DMS114 treated with DMSO at 0.1 percent for 48 hours (cell line): ENCODE measurements at regions not wholly inside any gene's neighbourhood (a gene's known extent, or its start where the extent isn't known, plus 50 kb on each side); places are given as distances from the start of the nearest gene placed in this dataset.

Experiments
- DNase-seq: peaks from one replicate; lab custom pipeline; 2025; ENCODE audit not compliant: unreplicated experiment; lab: John Stamatoyannopoulos, UW

DNA sequence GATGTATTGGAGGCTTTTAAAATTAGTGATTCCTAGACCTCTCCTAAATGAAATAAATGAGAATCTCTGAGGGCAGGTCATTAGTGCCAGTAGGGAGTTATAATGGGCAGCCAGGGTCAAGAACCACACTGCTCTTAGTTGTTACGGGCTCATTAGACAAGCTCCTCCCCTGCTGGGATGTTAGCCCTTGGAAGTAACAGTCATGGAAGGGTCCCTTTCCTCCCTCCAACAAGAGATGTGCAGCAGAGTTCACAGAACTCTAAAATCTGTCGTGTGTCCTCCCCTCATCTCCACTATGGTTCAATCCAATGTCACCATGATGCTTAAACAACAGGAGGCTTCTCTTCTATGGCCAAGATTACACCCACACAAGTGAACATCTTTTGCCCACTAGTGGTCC lies 419.5 kb downstream of the INSC start:
- DNase-seq: no peak

DNA sequence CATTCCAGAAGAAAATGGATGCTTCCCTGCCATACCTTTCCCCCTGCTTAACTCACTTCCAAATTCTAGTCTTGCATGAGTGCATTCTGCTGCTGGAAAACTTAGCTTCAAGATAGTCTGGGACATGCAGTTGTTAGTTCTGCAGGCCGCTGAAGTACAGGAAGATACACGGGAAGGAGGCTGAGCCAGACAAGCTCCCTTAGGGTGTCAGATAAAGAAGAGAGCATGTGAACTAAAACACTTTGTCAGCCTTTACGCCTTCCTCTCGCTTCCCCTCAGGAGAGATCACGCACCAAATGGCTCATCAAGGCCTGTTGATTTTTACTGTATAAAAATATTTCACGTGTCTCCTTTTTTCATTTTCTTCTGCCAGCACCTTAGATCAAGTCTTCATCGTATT lies 420.7 kb downstream of the INSC start:
- no peak for DNase-seq

DNA sequence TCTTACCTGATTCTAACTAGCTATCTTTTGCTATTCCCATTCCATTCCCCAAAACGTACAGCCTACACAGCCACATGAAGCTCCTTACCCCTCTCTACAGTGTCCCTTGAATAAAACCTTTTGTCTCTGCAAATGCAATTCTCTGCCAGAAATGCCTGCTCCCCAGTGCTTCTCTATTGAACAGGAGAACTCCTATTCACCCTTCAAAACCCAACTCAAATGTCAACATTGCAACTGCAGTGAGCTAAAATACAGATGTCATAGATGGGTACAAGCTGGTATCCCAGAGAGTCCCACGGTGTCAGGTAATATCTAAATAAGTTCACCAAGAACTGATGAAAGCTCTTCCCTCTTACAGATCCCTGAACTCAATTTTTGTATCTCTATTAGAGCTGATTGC lies 421.7 kb downstream of the INSC start:
- no peak for DNase-seq

DNA sequence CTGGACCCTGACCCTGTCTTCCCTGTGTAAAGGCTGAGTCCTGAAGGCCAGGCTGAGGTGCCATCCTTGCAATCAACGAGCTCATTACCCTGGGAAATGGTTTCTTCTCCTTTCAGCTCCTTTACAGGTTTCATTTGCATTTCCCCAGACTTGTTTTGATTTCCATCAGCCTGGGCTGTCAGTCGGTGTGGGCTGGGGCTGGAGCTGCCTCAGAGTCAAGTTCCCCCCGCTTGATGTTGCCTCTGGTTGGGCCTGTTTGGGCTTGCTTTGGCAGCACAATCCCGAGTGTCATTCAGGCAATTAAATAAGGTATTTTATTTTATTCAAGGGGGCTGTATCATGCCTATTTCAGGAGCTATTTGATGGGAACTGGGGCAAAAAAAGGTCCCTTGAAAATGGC lies 424.9 kb downstream of the INSC start:
- no peak for DNase-seq

DNA sequence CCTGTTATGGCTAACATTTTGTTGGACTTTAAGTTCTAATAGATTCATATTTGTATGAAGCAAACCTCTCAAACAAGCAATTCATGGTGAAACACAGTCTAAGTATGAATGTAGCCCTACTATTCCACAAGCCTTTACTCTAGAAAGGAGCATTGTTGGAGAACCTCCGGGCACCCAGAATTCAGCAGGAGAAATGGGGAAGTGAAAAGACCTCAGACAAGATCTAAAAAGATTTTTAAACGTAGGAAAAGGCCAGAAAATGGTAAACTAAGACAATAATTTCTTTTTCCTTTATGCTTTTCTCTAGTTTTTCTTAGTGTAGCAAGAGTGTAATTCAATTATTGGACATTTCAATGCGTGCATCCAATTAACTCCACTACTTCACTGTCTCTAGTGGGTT lies 426.4 kb downstream of the INSC start:
- DNase-seq: no peak

DNA sequence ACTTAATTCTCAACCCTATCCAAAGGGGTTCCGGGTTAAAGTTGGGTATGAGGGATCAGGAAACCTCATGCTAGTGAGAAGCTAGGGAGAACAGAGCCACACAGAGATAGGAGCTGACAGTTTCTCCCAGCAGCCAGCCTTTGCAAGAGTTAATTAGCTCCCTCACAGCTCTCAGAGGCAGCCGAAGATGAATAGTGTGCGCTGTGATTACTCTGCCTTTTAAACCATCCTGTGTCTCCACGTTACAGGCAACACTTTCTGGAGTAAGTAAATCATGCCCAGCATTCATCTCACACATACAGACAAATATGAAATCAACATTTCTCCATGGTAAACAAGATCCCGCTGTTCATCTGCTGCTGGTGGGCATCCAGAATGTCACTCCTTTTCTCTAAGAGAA lies 429.6 kb downstream of the INSC start:
- no peak for DNase-seq

DNA sequence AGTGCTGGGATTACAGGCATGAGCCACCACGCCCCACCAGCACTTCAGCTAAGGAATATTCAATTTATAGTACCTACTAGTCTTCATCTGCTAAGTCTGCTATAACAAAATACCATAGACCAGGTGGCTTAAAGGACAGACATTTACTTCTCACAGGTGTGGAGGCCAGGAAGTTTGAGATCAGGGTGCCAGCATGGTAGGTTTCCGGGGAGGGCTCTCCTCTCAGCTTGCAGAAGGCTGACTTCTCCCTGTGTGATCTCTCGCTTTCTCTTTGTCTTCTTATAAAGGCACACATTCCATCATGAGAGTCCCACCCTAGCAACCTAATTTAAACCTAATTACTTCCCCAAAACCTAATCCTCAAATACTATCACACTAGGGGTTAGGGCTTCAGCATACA lies 433.0 kb downstream of the INSC start:
- no peak for DNase-seq

DNA sequence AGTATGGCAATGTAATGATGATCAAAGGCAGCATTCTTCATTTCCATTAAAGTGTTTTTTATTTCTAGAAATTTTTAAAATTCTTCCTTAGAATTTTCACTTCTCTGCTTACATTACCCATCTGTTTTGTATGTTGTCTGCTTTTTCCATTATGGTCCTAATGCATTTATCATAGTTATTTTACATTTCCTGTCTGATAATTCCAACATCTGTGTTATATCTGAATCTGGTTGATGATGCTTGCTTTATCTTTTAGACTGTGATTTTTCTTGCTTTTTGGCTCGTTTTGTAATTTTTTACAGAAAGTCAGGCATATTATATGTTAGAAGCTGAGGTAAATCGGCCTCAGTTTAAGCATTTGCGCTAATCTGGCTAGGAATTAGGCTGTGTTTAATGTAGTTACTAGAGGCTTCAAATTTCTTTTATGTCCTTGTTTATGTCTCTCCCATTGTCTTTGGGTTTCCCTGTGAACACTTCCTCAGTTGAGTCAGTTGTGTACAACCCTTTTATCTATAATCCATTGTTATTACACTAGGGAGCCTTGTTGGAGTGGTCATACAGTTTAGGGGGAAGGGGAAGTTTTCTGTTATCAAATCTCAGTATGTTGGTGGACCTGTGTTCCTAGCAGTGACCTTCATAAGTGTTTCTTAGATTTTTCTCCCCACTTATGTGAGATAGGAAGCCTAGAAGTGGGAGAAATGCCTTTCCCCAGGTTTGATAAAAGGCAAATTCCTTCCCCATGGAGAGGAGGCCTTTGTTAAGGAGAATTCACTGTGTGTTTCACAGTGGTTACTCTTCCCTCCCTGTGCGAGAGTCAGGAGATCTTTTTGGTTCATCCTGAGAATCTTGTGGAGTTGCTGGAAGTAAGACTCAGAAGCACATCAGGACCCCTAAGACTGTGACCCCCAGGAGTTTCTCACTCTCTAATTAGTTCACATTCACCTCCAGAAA lies 437.5 kb downstream of the INSC start:
- DNase-seq: no peak

DNA sequence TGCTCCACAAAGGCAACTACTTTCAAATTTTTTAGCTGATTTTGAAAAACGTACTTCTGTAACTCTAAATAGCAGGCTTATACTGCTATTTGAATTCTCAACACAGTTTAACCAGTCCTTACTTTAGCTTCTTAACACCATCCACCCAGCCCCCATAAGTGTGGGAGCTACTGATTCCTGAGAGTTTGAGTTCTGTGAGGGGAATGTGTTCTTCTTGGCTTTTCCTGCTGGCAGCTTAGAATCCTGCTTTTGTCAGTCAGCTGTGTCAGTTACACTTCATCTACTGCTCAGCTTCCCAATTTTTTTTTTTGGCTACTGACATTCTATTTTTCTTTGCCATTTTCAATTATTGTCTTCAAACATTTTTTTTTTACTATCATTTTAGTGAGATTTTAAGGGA lies 440.4 kb downstream of the INSC start:
- no peak for DNase-seq

DNA sequence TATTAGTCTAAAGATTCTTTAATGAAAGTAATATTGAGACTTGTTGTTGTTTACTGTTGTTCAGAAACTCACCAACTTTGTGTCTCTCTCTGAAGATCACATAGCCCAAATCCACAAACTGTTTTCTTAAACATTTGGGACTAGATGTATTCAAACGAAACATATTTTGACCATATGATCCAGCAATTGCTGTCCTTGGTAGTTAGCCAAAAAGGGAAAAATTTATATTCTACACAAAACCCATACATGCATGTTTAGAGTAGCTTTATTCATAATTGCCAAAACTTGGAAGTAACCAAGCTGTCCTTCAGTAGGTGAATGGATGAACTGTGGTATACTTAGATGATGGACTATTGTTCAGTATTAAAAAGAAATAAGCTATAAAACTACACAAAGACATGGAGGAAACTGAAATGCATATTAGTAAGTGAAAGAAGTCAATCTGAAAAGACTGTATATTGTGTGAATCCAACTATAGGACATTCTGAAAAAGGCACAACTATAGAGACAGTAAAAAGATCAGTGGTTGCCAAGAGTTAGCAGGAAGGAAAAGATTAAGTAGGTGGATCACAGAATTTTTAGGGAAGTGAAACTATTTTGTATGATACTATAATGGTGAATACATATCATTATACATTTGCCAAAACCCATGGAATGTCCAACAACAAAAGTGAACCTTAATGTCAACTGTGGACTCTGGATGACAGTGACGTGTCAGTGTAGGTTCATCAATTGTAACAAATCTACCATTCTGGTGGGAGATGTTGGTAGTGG lies 442.9 kb downstream of the INSC start:
- no peak for DNase-seq

DNA sequence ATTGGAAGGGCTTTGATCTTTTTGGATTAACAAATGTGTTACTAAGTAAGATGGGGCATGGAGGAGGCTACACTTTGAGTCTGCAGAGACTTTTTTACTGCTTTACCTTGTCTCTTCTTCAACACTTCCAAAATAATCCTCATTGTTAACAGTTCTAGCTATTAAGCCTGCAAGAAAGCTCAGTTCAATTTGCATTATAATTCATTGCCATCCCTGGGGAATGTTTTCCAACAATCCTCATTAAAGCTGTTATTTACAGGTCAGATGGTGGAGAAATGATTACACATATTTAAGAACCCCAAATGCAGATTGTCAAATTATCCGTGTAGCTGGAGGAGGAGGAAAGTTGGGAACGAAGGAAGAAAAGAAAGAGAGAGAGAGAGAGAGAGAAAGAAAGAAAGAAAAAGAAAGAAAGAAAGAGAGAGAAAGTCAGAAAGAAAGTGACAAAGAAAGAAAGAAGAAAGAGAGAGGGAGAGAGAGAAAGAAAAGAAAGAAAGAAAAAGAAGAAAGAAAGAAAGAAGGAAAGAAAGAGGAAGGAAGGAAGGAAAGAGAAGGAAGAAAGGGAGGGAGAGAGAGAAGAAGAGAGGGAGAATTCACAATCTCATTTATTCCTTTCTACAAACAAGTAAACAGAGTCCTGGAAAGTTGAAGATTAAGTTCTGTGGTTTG lies 443.9 kb downstream of the INSC start:
- no peak for DNase-seq

DNA sequence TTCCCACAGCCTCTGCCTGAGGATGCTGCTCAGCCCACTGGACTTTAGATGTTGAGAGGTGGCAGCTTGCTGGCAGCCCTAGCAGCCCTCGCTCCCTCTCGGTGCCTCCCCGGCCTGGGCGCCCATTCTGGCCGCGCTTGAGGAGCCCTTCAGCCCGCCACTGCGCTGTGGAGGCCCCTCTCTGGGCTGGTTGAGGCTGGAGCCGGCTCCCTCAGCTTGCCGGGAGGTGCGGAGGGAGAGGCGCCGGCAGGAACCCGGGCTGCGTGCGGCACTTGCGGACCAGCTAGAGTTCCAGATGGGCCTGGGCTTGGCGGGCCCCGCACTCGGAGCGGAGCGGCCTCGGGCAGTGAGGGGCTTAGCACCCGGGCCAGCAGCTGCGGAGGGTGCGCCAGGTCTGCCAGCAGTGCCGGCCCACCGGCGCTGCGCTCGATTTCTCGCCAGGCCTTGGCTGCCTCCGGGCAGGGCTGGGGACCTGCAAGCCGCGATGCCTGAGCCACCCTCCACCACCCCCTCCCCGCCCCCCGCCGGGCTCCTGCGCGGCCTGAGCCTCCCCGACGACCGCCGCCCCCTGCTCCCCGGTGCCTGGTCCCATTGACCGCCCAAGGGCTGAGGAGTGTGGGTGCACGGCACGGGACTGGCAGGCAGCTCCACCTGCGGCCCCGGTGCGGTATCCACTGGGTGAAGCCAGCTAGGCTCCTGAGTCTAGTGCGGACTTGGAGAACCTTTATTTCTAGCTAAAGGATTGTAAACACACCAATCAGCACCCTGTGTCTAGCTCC lies 446.2 kb downstream of the INSC start:
- DNase-seq: no peak

DNA sequence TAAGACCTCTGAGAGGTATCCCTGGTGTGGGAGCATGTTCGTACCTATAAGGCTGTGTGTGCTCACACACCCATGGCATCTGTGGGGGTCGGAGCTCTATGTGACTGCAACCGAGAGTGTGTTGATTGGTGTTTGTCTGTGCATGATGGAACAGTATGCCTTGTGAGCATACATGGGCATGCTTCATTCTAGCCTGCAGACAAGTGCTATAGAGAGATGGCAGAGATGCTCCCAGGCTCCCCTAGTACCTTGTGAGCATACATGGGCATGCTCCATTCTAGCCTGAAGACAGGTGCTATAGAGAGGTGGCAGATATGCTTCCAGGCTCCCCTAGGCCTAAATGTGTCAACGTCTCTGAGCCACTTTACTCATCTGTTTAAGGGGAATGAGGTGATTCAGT lies 447.5 kb downstream of the INSC start:
- DNase-seq: no peak

DNA sequence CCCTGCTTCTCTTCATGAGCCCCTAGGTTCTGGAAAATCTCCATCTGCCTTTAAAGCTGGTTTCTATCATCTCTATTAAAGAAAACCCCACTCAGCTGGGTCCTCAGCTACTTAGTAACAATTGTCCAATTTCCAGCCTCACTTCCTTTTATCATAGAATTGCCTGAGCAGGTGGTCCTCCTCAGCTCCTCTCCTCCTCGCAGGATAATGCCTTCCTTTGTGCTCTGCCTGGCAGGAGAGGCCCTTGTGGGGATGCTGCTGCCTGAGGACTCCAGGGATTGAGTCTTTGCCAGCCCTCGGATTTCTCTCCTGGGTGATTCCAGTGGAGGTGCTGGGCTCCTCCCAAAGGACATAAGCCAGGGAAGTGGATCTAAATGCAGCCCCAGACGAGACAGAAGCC lies 448.3 kb downstream of the INSC start:
- no peak for DNase-seq

DNA sequence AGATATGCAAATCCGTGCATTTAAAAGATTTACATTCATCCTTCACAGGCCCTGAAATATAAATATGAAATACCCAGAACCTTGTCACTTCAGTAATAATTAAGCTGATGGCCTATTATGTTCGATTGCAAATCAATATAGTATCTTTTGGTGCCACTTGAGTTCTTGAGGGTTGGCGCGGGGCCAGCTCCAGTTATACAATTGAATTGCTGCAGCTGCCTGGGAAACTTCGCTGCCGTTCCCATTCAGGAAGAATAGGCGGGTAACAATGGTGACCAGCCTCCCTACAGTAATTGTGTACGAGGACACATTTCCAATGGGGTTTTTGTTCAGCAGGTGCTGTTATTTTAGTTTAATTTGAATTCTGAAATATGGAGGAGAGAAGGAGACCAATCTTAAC lies 451.2 kb downstream of the INSC start:
- DNase-seq: no peak

DNA sequence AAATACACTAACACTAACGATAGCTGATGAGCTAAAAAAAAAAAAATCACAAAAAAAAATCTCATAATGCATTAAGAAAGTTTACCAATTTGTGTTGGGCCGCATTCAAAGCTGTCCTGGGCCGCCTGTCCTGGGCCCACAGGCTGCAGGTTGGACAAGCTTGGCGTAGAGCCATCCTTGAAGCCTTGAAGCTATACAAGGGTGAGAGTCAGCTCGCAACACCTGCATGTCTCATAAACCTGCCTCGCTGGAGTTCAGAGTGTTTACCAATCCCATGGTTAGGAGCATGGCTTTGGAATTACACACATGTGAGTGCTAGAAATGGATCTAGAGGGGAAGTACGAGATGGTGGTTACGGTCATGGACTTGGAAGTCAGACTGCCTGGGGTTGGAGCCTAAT lies 453.7 kb downstream of the INSC start:
- DNase-seq: no peak

DNA sequence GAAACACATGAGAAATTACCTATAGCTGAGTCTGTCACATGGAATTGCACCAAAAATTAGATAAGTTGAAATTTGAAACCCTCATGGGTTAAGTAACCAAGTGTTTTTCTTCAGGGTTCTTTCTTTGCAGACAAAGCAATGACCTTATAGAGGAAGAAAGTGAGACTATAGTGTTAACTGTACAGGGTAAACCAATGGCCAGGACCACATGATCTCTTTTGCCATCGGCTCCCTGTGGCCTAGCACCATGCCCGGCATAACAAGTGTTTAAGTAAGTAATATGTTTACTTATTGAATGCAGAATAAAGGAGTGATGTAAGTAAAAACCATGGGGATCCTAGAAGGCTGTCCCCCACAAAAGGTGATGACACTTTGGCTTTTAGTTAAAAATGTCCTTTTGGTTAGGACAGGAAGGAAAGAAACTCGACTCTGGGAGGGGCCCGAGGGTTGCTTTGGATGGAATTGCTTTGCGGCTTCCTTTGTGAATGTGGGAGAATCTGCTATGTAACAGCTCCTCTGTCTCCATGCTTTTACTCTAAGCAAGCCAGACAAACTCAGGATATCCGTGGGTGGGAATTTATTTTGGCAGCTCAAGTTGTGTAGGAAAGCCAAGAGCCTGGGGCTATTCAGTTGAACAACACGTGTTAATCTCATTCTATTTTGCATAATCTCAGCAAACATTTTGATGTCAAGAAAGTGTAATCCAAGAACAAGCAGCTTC lies 454.7 kb downstream of the INSC start:
- no peak for DNase-seq

DNA sequence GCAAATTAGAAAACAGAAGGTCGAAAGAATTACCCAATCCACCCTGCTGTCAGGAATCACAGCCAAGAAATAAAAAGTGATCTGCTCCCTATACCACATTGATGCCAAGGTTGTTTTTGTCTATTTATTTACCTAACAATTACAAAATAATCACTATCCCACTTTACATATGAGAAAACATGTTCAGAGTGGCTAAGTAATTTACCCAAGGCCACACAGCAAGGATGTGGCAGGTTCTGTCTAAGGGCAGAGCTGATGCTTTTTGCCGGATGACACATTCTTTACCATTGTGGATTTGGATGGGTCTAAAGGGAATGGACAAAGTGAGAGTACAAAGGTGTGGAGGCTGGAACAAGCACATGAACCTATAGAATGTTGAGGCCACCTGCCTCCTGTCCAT lies 460.7 kb downstream of the INSC start:
- DNase-seq: no peak

DNA sequence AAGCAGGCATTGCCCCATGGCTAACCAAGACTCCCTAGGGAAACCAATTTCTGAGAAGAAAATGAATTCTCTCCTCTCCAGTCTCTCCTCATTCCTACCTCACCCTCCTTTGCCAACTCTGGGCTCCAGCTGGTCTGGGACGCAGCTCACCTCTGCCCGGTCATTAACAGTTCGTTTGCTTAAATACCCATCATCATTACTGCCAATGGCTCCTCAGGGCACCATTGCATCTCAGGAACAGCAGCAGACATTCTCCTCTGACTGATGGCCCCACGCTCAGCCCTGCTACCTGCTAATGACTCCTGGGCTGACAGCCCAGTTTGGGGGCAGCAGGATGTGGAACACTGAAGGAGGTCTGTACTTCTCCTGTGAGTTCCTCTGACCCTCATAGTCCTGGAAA lies 462.0 kb downstream of the INSC start:
- no peak for DNase-seq

DNA sequence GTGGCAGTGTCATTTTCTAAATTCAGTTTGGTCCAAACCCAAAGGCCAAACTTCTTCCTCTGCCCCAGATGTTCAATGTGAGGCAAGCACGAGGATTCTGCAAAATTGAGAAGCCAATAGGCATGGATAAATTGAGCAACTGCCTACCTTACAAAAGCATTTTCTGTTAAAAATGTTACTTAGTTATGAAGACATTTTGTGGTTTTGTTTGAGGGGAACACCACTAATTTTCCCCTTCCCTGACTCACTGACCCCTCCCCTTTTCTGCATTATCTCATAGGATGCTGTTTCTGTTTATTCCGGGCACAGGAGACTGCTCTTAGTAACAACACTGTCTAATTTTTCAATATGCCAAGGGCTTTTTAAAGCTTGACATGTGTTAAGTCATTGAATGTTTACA lies 462.8 kb downstream of the INSC start:
- no peak for DNase-seq
